GM21825 (cell line): ENCODE measurements at regions not wholly inside any gene's neighbourhood (a gene's known extent, or its start where the extent isn't known, plus 50 kb on each side); places are given as distances from the start of the nearest gene placed in this dataset.

ENCODE experiments used
- ATAC-seq: cut with Tn5 transposase; IDR thresholded peaks from one replicate; pipeline ENCODE4 v1.9.1; 2021; ENCODE audit warnings: mild to moderate bottlenecking, moderate library complexity; ENCODE audit not compliant: unreplicated experiment

GRCh38 chr6:137816688-137817618 is 50.1 kb upstream of the TNFAIP3 start:
- ATAC-seq: no peak
